Caco-2 (cell line): ENCODE measurements at regions not wholly inside any gene's neighbourhood (a gene's known extent, or its start where the extent isn't known, plus 50 kb on each side); places are given as distances from the start of the nearest gene placed in this dataset.

Experiments
- BruUV-seq: library from RNA; stranded (reverse); fragments of 400-500 nt; replicated peaks from 2 replicates; lab custom pipeline; 2021; lab: Mats Ljungman, UMichigan
- CTCF ChIA-PET: fragments of 300-600 bp; sonication (Branson Sonifier 250); formaldehyde crosslinking; loops from one replicate; lab custom pipeline; 2022; ENCODE audit warnings: antibody characterized with exemption; lab: Charles Lee
- POLR2A ChIA-PET: fragments of 300-600 bp; sonication (Branson Sonifier 250); formaldehyde crosslinking; loops from one replicate; lab custom pipeline; 2022; ENCODE audit warnings: antibody characterized with exemption; lab: Charles Lee
- DNase-seq, 2 experiments: peaks; one replicate each; pipeline versions ENCODE4 v3.0.0 to v3.0.0-alpha.2; 2020 to 2022
- H3K27me3 ChIP-seq: replicated peaks from 2 replicates; pipeline ENCODE4 v1.6.0; 2011; ENCODE audit warnings: low read length; ENCODE audit not compliant: control insufficient read depth, insufficient read depth
- H3K36me3 ChIP-seq: 2 replicates; pipeline ENCODE4 v1.5.1; 2011; ENCODE audit warnings: low read length; ENCODE audit not compliant: control insufficient read depth, insufficient read depth
- H3K4me1 ChIP-seq: fragments of 250-450 bp; sonication (Bioruptor Pico); 2 replicates; pipeline ENCODE4 v1.5.1; 2020; ENCODE audit warnings: mild to moderate bottlenecking
- H3K4me3 ChIP-seq: 2 replicates; pipeline ENCODE4 v1.5.1; 2011; ENCODE audit warnings: low read depth, mild to moderate bottlenecking, control low read depth, low read length
- H3K9me3 ChIP-seq: fragments of 250-450 bp; sonication (Bioruptor Pico); 2 replicates; pipeline ENCODE4 v1.5.1; 2020; ENCODE audit warnings: mild to moderate bottlenecking, moderate library complexity
- H3K27ac Mint-ChIP-seq: one replicate; pipeline ENCODE4 v1.8.0; 2022; ENCODE audit warnings: mixed read lengths; ENCODE audit not compliant: unreplicated experiment
- H3K27me3 Mint-ChIP-seq: one replicate; pipeline ENCODE4 v1.8.0; 2022; ENCODE audit warnings: mixed read lengths; ENCODE audit not compliant: insufficient read depth, unreplicated experiment
- H3K36me3 Mint-ChIP-seq: one replicate; pipeline ENCODE4 v1.8.0; 2022; ENCODE audit warnings: mild to moderate bottlenecking, mixed read lengths; ENCODE audit not compliant: insufficient read depth, unreplicated experiment
- H3K4me1 Mint-ChIP-seq: one replicate; pipeline ENCODE4 v1.8.0; 2022; ENCODE audit warnings: low read depth, mixed read lengths; ENCODE audit not compliant: unreplicated experiment
- H3K4me3 Mint-ChIP-seq: one replicate; pipeline ENCODE4 v1.8.0; 2022; ENCODE audit warnings: mild to moderate bottlenecking, moderate library complexity, mixed read lengths; ENCODE audit not compliant: unreplicated experiment
- H3K9me3 Mint-ChIP-seq: one replicate; pipeline ENCODE4 v1.8.0; 2022; ENCODE audit warnings: mixed read lengths; ENCODE audit not compliant: unreplicated experiment
- intact Hi-C: fragments of 100-400 bp; cut with micrococcal nuclease; formaldehyde crosslinking; loops from one replicate; pipeline ENCODE4 v1.10.0; 2022; ENCODE audit not compliant: unreplicated experiment
- TF ChIP-seq, protein P1 (sequence below), 2 experiments: fragments of 200-600 bp in 1 of 2; IDR thresholded peaks; 1 replicate in 1 of 2; 2 replicates in 1 of 2; pipeline versions ENCODE4 v1.5.1 to v1.8.0; 2011 to 2022; ENCODE audit warnings: antibody characterized with exemption in 1 of 2, control low read depth in 1 of 2, inconsistent platforms in 1 of 2, low read depth in 1 of 2, low read length in 1 of 2, mild to moderate bottlenecking in 1 of 2, moderate library complexity in 1 of 2; ENCODE audit not compliant: insufficient read depth in 1 of 2, severe bottlenecking in 1 of 2, unreplicated experiment in 1 of 2

DNA sequence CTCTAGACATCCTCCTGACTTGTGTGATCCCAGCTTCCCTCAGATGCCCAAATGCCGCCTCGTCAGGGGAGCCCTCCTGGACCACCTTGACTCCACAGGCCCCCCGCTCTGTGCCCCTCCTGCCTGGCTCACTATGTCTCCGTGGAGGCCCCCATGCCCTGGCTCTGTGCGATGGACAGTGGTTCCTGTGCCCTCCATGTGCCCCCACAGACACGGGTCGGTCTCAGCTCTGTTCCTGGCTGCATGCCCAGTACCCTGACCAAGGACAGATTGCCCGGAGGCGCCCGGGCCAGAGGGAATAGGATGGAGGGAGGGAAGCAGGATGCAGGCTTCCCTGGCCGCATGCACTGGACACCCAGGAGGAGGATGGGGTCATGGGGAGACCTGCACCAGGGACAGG lies 1274.6 kb downstream of the BRD1 start:
- POLR2A ChIA-PET, result no interaction called here
- Mint-ChIP-seq H3K4me1 (no peaks in the 10 kb centered on the region), H3K4me3 (no peak overlapping the region), H3K9me3 (no peaks in the 10 kb centered on the region), H3K36me3 (no peaks in the 10 kb centered on the region), H3K27ac (no peak overlapping the region), H3K27me3 (peaks cover 8% of the 10 kb centered on the region)
- no peaks in the 10 kb centered on the region for H3K27me3 ChIP-seq
- H3K9me3 ChIP-seq, result no peaks in the 10 kb centered on the region
- H3K4me1 ChIP-seq, result no peaks in the 10 kb centered on the region
- intact Hi-C loops, result no loop called here
- no peak for DNase-seq
- no TSS peak for BruUV-seq
- no peak overlapping the region for H3K4me3 ChIP-seq
- CTCF ChIA-PET, result no interaction called here
- TF ChIP-seq, protein P1, sequence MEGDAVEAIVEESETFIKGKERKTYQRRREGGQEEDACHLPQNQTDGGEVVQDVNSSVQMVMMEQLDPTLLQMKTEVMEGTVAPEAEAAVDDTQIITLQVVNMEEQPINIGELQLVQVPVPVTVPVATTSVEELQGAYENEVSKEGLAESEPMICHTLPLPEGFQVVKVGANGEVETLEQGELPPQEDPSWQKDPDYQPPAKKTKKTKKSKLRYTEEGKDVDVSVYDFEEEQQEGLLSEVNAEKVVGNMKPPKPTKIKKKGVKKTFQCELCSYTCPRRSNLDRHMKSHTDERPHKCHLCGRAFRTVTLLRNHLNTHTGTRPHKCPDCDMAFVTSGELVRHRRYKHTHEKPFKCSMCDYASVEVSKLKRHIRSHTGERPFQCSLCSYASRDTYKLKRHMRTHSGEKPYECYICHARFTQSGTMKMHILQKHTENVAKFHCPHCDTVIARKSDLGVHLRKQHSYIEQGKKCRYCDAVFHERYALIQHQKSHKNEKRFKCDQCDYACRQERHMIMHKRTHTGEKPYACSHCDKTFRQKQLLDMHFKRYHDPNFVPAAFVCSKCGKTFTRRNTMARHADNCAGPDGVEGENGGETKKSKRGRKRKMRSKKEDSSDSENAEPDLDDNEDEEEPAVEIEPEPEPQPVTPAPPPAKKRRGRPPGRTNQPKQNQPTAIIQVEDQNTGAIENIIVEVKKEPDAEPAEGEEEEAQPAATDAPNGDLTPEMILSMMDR (IDR thresholded peaks at IDR 0.05; ENCODE audit: insufficient read depth in 1 of 2, low read depth in 1 of 2, low read length in 1 of 2, severe bottlenecking in 1 of 2, unreplicated experiment in 1 of 2), result no peak
- H3K36me3 ChIP-seq, result no peaks in the 10 kb centered on the region

- TF ChIP-seq, protein P1 (IDR thresholded peaks at IDR 0.05; ENCODE audit: insufficient read depth in 1 of 2, low read depth in 1 of 2, low read length in 1 of 2, severe bottlenecking in 1 of 2, unreplicated experiment in 1 of 2), result no peak
- no peak for DNase-seq
- no peaks in the 10 kb centered on the region for H3K4me1 ChIP-seq
- ChIA-PET CTCF (no interaction called here), POLR2A (no interaction called here)
- Mint-ChIP-seq H3K27ac (no peak overlapping the region), H3K9me3 (no peaks in the 10 kb centered on the region), H3K4me3 (no peak overlapping the region), H3K4me1 (no peaks in the 10 kb centered on the region), H3K27me3 (peaks cover 10% of the 10 kb centered on the region), H3K36me3 (no peaks in the 10 kb centered on the region)
- no TSS peak for BruUV-seq
- H3K36me3 ChIP-seq, result no peaks in the 10 kb centered on the region
- H3K27me3 ChIP-seq, result no peaks in the 10 kb centered on the region
- intact Hi-C loops, result no loop called here
- no peak overlapping the region for H3K4me3 ChIP-seq
- H3K9me3 ChIP-seq, result no peaks in the 10 kb centered on the region
These were observed 1275.9 kb downstream of the BRD1 start for GRCh38 chr22:48551716-48552268.

DNA sequence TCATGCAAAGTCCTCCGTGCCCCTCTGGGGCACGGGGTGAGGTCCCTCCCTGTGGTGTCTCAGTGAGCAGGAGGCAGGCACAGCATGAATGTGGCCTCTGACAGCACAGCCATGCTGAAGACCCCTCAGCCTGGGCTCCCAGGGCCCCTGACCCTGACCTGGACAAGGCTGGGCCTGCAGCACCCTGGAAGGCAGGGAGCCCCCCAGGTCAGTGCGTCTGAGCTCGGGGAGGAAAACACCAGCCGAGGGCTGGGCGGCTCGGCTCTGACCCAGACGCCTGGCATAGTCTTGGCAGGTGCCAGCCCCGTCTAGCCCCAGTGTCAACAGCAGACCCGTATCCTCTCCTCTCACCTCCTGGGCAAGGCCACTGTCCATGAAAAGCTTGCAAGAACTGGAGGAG lies 1276.6 kb downstream of the BRD1 start:
- no peaks in the 10 kb centered on the region for H3K36me3 ChIP-seq
- CTCF ChIA-PET, result no interaction called here
- Mint-ChIP-seq H3K27me3 (peaks cover 15% of the 10 kb centered on the region), H3K27ac (no peak overlapping the region), H3K36me3 (no peaks in the 10 kb centered on the region), H3K4me1 (no peaks in the 10 kb centered on the region), H3K4me3 (no peak overlapping the region), H3K9me3 (no peaks in the 10 kb centered on the region)
- no peaks in the 10 kb centered on the region for H3K4me1 ChIP-seq
- TF ChIP-seq, protein P1 (IDR thresholded peaks at IDR 0.05; ENCODE audit: insufficient read depth in 1 of 2, low read depth in 1 of 2, low read length in 1 of 2, severe bottlenecking in 1 of 2, unreplicated experiment in 1 of 2), result no peak
- H3K4me3 ChIP-seq, result no peak overlapping the region
- H3K9me3 ChIP-seq, result no peaks in the 10 kb centered on the region
- no TSS peak for BruUV-seq
- POLR2A ChIA-PET, result no interaction called here
- no peaks in the 10 kb centered on the region for H3K27me3 ChIP-seq
- no peak for DNase-seq
- intact Hi-C loops, result no loop called here
